GM12878 (cell line): ENCODE measurements at regions not wholly inside any gene's neighbourhood (a gene's known extent, or its start where the extent isn't known, plus 50 kb on each side); places are given as distances from the start of the nearest gene placed in this dataset.
"Not testable (repeated sequence)": the region's sequence is repeated elsewhere in the genome, so short reads cannot be mapped to it uniquely, and the experiment has no call there.

Source experiments
- ATAC-seq: fragments of 200-7000 bp; cut with Tn5 transposase; 3 replicates; pipeline ENCODE4 v1.9.1; 2020; ENCODE audit warnings: mild to moderate bottlenecking, moderate library complexity
- BruUV-seq: library from RNA; stranded (reverse); fragments of 400-500 nt; replicated peaks from 2 replicates; lab custom pipeline; 2021; lab: Mats Ljungman, UMichigan
- CTCF ChIA-PET: fragments of 300-600 bp; sonication (Branson Sonifier 250); formaldehyde crosslinking; extraction: SDS; loops from one replicate; lab custom pipeline; 2021; ENCODE audit warnings: inconsistent platforms; lab: Yijun Ruan, JAX
- POLR2A ChIA-PET: fragments of 350-600 bp; formaldehyde crosslinking; extraction: SDS; loops from one replicate; lab custom pipeline; 2021; ENCODE audit warnings: inconsistent platforms; lab: Charles Lee
- RAD21 ChIA-PET: fragments of 300-600 bp; sonication (Branson Sonifier 250); formaldehyde crosslinking; loops from one replicate; lab custom pipeline; 2023; ENCODE audit warnings: antibody characterized with exemption; ENCODE audit not compliant: unreplicated experiment; lab: Charles Lee
- SMC1A ChIA-PET: fragments of 300-600 bp; sonication (Branson Sonifier 250); formaldehyde crosslinking; loops from one replicate; lab custom pipeline; 2023; ENCODE audit not compliant: unreplicated experiment, uncharacterized antibody; lab: Charles Lee
- DNase-seq: peaks from one replicate; pipeline ENCODE4 v3.0.0-alpha.2; 2011; ENCODE audit warnings: low read depth, low spot score
- FAIRE-seq: peaks from 3 replicates; lab custom pipeline; 2011; peaks lifted over from hg19 to GRCh38; lab: Jason Lieb, UNC
- H2AFZ ChIP-seq: 2 replicates; pipeline ENCODE4 v1.6.0; 2011; ENCODE audit warnings: low read depth, low read length, control low read depth; ENCODE audit not compliant: control insufficient read depth
- H3K27ac ChIP-seq: 2 replicates; pipeline ENCODE4 v1.5.1; 2011; ENCODE audit warnings: control low read depth; ENCODE audit not compliant: control insufficient read depth, insufficient read depth
- H3K27me3 ChIP-seq, 2 experiments: replicated peaks in 1 of 2; 2 replicates each; pipeline versions ENCODE4 v1.6.0 to v1.6.1; 2011; ENCODE audit warnings: low read length in 1 of 2; ENCODE audit not compliant: control insufficient read depth in 2 of 2, insufficient read depth in 2 of 2
- H3K36me3 ChIP-seq, 2 experiments: 2 replicates each; pipeline ENCODE4 v1.5.1; 2011; ENCODE audit warnings: low read length in 1 of 2; ENCODE audit not compliant: control insufficient read depth in 2 of 2, insufficient read depth in 2 of 2
- H3K4me1 ChIP-seq: 2 replicates; pipeline ENCODE4 v1.6.1; 2011; ENCODE audit warnings: mild to moderate bottlenecking, low read length, moderate library complexity, mixed read lengths; ENCODE audit not compliant: control insufficient read depth, insufficient read depth
- H3K4me2 ChIP-seq: 2 replicates; pipeline ENCODE4 v1.6.0; 2011; ENCODE audit warnings: control low read depth; ENCODE audit not compliant: control insufficient read depth, insufficient read depth
- H3K4me3 ChIP-seq: fragments of 200-600 bp; sonication (generic); 2 replicates; pipeline ENCODE4 v1.5.1; 2016
- H3K79me2 ChIP-seq: 2 replicates; pipeline ENCODE4 v1.6.0; 2011; ENCODE audit warnings: low read length; ENCODE audit not compliant: control insufficient read depth, insufficient read depth
- H3K9ac ChIP-seq: 2 replicates; pipeline ENCODE4 v1.8.0; 2011; ENCODE audit warnings: low read length, control low read depth, mixed read lengths; ENCODE audit not compliant: control insufficient read depth, insufficient read depth
- H3K9me3 ChIP-seq: replicated peaks from 3 replicates; pipeline ENCODE4 v1.5.1; 2011; ENCODE audit warnings: mild to moderate bottlenecking, low read length; ENCODE audit not compliant: control insufficient read depth, insufficient read depth
- H4K20me1 ChIP-seq: 2 replicates; pipeline ENCODE4 v1.6.0; 2011; ENCODE audit not compliant: control insufficient read depth, insufficient read depth
- CHD4 ChIP-seq: fragments of 200-600 bp; sonication (generic); IDR thresholded peaks from 2 replicates; pipeline ENCODE4 v1.6.1; 2016; ENCODE audit warnings: mild to moderate bottlenecking
- FOS ChIP-seq: IDR thresholded peaks from 3 replicates; pipeline ENCODE4 v1.6.1; 2011; ENCODE audit warnings: borderline replicate concordance; ENCODE audit not compliant: insufficient read length; ENCODE audit errors: extremely low read depth
- MYC ChIP-seq: IDR thresholded peaks from 2 replicates; pipeline ENCODE4 v1.6.1; 2011; ENCODE audit warnings: mild to moderate bottlenecking, low read length, moderate library complexity, inconsistent platforms; ENCODE audit not compliant: insufficient read depth, insufficient replicate concordance, insufficient read length, severe bottlenecking
- POLR2AphosphoS5 ChIP-seq: IDR thresholded peaks from 2 replicates; pipeline ENCODE4 v1.6.1; 2011; ENCODE audit warnings: mild to moderate bottlenecking, low read length, inconsistent platforms
- RCOR1 ChIP-seq: conservative IDR thresholded peaks from 2 replicates; pipeline ENCODE4 v1.6.1; 2012; ENCODE audit warnings: low read depth, low read length, improper control_type of control experiment
- TCF12 ChIP-seq: IDR thresholded peaks from 2 replicates; pipeline ENCODE4 v1.6.1; 2011; ENCODE audit warnings: low read depth, mild to moderate bottlenecking, low read length
- ZNF274 ChIP-seq: IDR thresholded peaks from one replicate; pipeline ENCODE4 v1.8.0; 2011; ENCODE audit not compliant: insufficient read length, insufficient read depth
- WGBS: methylation state at CpG from one replicate; pipeline ENCODE4 v1.1.6; 2016; ENCODE audit warnings: low lambda C conversion rate; ENCODE audit not compliant: insufficient replicate concordance, insufficient coverage; ENCODE audit errors: missing lambda C conversion rate; 5-methylcytosine and 5-hydroxymethylcytosine counted together
- in situ Hi-C: fragments of 300-500 bp; cut with MboI; formaldehyde crosslinking; loops from 9 replicates; pipeline ENCODE4 v1.14.3; 2018; ENCODE audit warnings: mixed read lengths
- intact Hi-C: fragments of 100-400 bp; cut with micrococcal nuclease; formaldehyde crosslinking; loops from one replicate; pipeline ENCODE4 v1.14.2; 2022; ENCODE audit not compliant: unreplicated experiment
- TF ChIP-seq, protein P1 (sequence below): IDR thresholded peaks from 2 replicates; pipeline ENCODE4 v1.6.1; 2011; ENCODE audit warnings: borderline replicate concordance, low read depth, mild to moderate bottlenecking, moderate library complexity, mixed read lengths, low read length; ENCODE audit not compliant: insufficient read depth; ENCODE audit errors: extremely low read length
- TF ChIP-seq, protein P2 (sequence below): IDR thresholded peaks from 2 replicates; pipeline ENCODE4 v1.6.1; 2012; ENCODE audit warnings: low read depth, low read length, improper control_type of control experiment

DNA sequence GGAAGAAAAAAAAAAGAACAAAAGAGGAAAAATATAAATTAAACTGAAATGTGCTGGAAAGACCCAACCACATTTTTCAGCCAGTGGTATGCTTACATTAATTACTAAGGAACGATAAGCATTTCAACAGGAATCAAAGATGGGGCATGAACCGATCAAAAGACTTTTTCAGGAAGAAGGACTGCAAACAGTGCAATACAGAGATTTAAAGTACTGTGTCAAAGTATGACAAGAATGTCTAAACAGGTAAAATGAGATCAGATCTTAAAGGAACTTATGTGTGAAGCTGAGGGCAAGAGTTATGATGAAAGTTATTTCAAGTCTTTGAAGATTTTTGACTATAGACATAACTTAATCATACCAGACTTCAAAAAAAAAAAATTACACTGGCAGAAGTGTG, 1761.8 kb downstream of the SLITRK5 start (continued):
- TF ChIP-seq, protein P1, sequence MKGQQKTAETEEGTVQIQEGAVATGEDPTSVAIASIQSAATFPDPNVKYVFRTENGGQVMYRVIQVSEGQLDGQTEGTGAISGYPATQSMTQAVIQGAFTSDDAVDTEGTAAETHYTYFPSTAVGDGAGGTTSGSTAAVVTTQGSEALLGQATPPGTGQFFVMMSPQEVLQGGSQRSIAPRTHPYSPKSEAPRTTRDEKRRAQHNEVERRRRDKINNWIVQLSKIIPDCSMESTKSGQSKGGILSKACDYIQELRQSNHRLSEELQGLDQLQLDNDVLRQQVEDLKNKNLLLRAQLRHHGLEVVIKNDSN: no peak
- no peak for TF ChIP-seq MYC
- TF ChIP-seq, protein P2, sequence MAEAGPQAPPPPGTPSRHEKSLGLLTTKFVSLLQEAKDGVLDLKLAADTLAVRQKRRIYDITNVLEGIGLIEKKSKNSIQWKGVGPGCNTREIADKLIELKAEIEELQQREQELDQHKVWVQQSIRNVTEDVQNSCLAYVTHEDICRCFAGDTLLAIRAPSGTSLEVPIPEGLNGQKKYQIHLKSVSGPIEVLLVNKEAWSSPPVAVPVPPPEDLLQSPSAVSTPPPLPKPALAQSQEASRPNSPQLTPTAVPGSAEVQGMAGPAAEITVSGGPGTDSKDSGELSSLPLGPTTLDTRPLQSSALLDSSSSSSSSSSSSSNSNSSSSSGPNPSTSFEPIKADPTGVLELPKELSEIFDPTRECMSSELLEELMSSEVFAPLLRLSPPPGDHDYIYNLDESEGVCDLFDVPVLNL: no peak
- TF ChIP-seq ZNF274: no peak
- no peak for TF ChIP-seq FOS
- no peak for TF ChIP-seq CHD4
- TF ChIP-seq RCOR1: no peak
- no peak for TF ChIP-seq TCF12
- no peak for TF ChIP-seq POLR2AphosphoS5

DNA sequence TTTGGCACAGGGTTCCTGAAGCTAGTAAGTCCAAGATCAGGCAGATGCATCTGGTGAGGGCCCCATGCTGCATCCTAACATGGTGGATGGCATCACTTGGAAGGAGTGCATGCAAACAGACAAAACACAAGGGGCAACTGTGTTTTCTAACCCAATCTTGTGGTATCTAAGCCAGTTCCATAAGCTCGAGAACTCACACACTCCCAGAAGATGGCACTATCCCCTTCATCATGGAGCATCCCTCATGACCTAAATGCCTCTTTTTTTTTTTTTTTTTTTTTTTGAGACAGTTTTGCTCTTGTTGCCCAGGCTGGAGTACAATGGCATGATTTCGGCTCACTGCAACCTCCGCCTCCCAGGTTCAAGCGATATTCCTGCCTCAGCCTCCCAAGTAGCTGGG, 1763.5 kb downstream of the SLITRK5 start:
- H2AFZ ChIP-seq, POLR2A ChIA-PET, H3K4me1 ChIP-seq, BruUV-seq, H3K9me3 ChIP-seq, H3K4me2 ChIP-seq, H3K36me3 ChIP-seq, H4K20me1 ChIP-seq, in situ Hi-C loops, ATAC-seq, H3K4me3 ChIP-seq, H3K9ac ChIP-seq, FAIRE-seq, intact Hi-C loops, DNase-seq, SMC1A ChIA-PET, H3K79me2 ChIP-seq, H3K27me3 ChIP-seq, RAD21 ChIA-PET, CTCF ChIA-PET, H3K27ac ChIP-seq: not testable (repeated sequence)
- 64% methylated on average over 4 of the region's 4 CpGs for WGBS
